SK-N-MC (cell line): ENCODE measurements at regions not wholly inside any gene's neighbourhood (a gene's known extent, or its start where the extent isn't known, plus 50 kb on each side); places are given as distances from the start of the nearest gene placed in this dataset.
"Not testable (repeated sequence)": the region's sequence is repeated elsewhere in the genome, so short reads cannot be mapped to it uniquely, and the experiment has no call there.

Experiments used
- DNase-seq: peaks from one replicate; pipeline ENCODE4 v3.0.0-alpha.2; 2011; ENCODE audit warnings: low read depth, low spot score
- H3K27ac ChIP-seq: fragments of 200-600 bp; sonication (generic); 2 replicates; pipeline ENCODE4 v1.5.1; 2016; ENCODE audit warnings: mixed run types
- H3K36me3 ChIP-seq: fragments of 200-600 bp; sonication (generic); 2 replicates; pipeline ENCODE4 v1.6.1; 2017; ENCODE audit warnings: antibody characterized with exemption, low read length, mixed read lengths; ENCODE audit not compliant: insufficient read depth
- H3K4me3 ChIP-seq: fragments of 200-600 bp; sonication (generic); 2 replicates; pipeline ENCODE4 v1.5.1; 2016
- H3K9ac ChIP-seq: fragments of 200-600 bp; sonication (generic); 2 replicates; pipeline ENCODE4 v1.8.0; 2017; ENCODE audit warnings: mixed run types, mixed read lengths; ENCODE audit not compliant: insufficient read length
- H3K9me3 ChIP-seq: fragments of 200-600 bp; sonication (generic); 2 replicates; pipeline ENCODE4 v1.6.1; 2017; ENCODE audit warnings: low read depth, mild to moderate bottlenecking, antibody characterized with exemption, low read length, moderate library complexity, mixed read lengths
- EZH2 ChIP-seq: fragments of 200-600 bp; sonication (generic); IDR thresholded peaks from one replicate; pipeline ENCODE4 v1.6.1; 2017; ENCODE audit warnings: antibody characterized with exemption
- FOXP2 ChIP-seq: optimal IDR thresholded peaks from 2 replicates; pipeline ENCODE3; 2011; ENCODE audit warnings: mild to moderate bottlenecking, moderate library complexity; ENCODE audit not compliant: insufficient read depth; ENCODE audit errors: extremely low read length, control extremely low read depth
- POLR2AphosphoS5 ChIP-seq: IDR thresholded peaks from 2 replicates; pipeline ENCODE4 v1.6.1; 2012; ENCODE audit warnings: mild to moderate bottlenecking, low read depth, low read length, borderline replicate concordance

DNA sequence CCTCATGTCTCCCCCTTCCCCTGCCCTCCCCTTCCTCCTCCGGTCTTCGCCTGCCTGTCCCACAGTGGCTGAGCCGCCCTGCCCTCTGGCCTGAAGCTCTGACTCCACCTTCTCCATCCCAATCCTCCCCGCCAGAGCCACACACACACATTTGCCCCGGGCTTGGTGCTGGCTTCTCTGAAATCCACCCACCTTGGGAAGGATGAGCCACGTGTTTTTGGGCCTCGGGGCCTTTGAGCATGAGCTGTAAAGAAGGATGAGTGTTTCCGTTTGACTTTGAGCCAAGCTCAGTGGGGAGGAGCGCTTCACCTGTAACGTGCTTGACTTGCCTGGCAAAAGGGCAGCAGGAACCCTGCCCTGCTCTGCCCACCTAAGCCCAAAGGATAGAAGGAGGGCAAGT is 295.1 kb downstream of the SIPA1L2 start:
- TF ChIP-seq POLR2AphosphoS5 (no peak), EZH2 (no peak), FOXP2 (no peak)
- DNase-seq, result no peak
- Histone ChIP-seq H3K4me3 (no peak overlapping the region), H3K9me3 (no peaks in the 10 kb centered on the region), H3K27ac (no peak overlapping the region), H3K36me3 (no peaks in the 10 kb centered on the region), H3K9ac (no peak overlapping the region)

GRCh38 chr1:232334246-232334645 is 295.7 kb downstream of the SIPA1L2 start:
- Histone ChIP-seq H3K27ac (no peak overlapping the region), H3K4me3 (no peak overlapping the region), H3K36me3 (no peaks in the 10 kb centered on the region), H3K9me3 (no peaks in the 10 kb centered on the region), H3K9ac (no peak overlapping the region)
- TF ChIP-seq FOXP2, result no peak
- no peak for TF ChIP-seq POLR2AphosphoS5
- no peak for TF ChIP-seq EZH2
- DNase-seq, result no peak

- no peaks in the 10 kb centered on the region for H3K9me3 ChIP-seq
- H3K27ac ChIP-seq, result no peak overlapping the region
- H3K9ac ChIP-seq, result no peak overlapping the region
- H3K36me3 ChIP-seq, result no peaks in the 10 kb centered on the region
- TF ChIP-seq FOXP2 (no peak), EZH2 (no peak), POLR2AphosphoS5 (no peak)
- no peak overlapping the region for H3K4me3 ChIP-seq
- no peak for DNase-seq
Observed at GRCh38 chr1:232333419-232333767, 296.5 kb downstream of the SIPA1L2 start.

DNA sequence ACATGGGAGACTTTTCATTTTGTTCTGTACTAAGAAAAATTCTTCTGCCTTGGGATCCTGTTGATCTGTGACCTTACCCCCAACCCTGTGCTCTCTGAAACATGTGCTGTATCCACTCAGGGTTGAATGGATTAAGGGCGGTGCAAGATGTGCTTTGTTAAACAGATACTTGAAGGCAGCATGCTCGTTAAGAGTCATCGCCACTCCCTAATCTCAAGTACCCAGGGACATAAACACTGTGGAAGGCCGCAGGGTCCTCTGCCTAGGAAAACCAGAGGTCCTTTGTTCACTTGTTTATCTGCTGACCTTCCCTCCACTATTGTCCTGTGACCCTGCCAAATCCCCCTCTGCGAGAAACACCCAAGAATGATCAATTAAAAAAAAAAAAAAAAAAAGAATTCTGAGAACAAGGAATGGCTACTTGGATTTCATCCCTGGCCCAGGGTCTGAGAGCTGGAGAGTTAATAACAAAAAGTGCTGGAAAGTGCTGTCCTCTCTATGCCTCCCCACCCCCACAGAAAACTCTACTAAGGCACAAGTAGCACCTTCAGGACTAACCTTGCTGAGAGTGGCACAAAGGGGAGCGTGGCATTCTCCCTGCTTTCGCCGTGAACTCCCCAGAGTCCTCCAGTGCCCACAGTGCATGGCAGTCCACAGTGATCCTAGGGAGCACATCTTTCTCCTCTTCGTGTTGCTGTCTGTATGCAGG is 297.1 kb downstream of the SIPA1L2 start:
- H3K9me3 ChIP-seq, H3K27ac ChIP-seq, DNase-seq, H3K36me3 ChIP-seq, H3K9ac ChIP-seq, H3K4me3 ChIP-seq: not testable (repeated sequence)

DNA sequence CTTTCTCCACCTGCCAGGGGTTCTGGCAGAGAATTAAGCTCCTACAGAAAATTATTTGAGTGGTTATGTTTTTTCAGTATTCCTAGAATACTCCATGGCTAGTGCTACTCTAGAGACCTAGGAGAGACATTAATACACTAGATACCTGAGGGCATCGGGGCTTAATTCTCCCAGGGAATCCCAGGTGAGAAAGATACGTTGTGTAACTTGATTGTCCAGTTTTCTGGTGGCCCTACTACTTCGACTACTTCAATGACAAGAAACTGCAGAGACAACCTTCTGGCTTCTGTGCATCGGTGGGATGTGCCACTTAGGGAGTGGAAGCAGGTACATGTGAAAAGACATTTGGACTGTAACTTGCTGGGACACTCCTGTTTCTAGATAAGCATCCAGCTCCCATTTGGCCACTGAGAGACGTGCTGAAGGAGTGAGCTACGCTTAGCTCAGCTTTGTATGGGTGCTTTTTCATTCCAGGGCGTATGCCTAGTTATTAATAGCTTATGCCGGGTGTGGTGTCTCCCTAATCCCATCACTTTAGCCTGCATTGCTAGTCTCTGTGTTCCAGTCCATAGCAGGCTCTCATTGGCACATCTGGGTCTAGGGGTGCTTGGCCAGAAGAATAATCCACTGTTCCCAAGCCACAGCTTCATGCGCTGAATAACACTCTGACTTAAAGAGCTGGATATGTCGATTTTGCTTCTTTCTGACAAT is 300.7 kb downstream of the SIPA1L2 start:
- Histone ChIP-seq H3K4me3 (no peak overlapping the region), H3K36me3 (no peaks in the 10 kb centered on the region), H3K9ac (no peak overlapping the region), H3K9me3 (no peaks in the 10 kb centered on the region), H3K27ac (no peak overlapping the region)
- TF ChIP-seq POLR2AphosphoS5 (no peak), EZH2 (no peak), FOXP2 (no peak)
- DNase-seq, result no peak

- no peak for DNase-seq
- H3K4me3 ChIP-seq, result no peak overlapping the region
- TF ChIP-seq POLR2AphosphoS5 (no peak), FOXP2 (no peak), EZH2 (no peak)
- no peak overlapping the region for H3K27ac ChIP-seq
- no peaks in the 10 kb centered on the region for H3K36me3 ChIP-seq
- no peaks in the 10 kb centered on the region for H3K9me3 ChIP-seq
- no peak overlapping the region for H3K9ac ChIP-seq
Observed at GRCh38 chr1:232328486-232329102, 301.3 kb downstream of the SIPA1L2 start.

- Histone ChIP-seq H3K36me3 (no peaks in the 10 kb centered on the region), H3K27ac (no peak overlapping the region), H3K4me3 (no peak overlapping the region), H3K9ac (no peak overlapping the region), H3K9me3 (no peaks in the 10 kb centered on the region)
- no peak for DNase-seq
- no peak for TF ChIP-seq POLR2AphosphoS5
- no peak for TF ChIP-seq EZH2
- no peak for TF ChIP-seq FOXP2
Observed at GRCh38 chr1:232327899-232328298, 302.0 kb downstream of the SIPA1L2 start.

DNA sequence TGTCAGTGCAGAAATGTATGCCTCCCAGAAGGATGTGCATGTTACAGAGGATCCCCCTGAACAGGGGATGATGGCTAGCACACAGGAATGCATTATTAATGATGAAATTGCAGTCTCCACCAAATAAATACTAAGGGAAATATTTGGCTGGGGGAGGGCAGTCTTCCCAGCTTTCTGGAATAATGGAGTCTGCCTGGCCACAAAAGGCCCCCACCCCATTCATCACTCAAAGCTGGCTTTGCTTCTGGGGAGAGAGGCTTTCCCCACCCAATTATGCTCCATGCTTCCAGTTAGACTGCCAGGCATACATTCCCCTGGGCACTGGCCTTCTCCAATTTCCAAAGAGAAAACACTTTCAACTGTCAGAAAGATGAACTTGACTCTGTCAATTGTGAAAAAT is 302.7 kb downstream of the SIPA1L2 start:
- Histone ChIP-seq H3K4me3 (no peak overlapping the region), H3K36me3 (no peaks in the 10 kb centered on the region), H3K27ac (no peak overlapping the region), H3K9me3 (no peaks in the 10 kb centered on the region), H3K9ac (no peak overlapping the region)
- TF ChIP-seq EZH2, result no peak
- no peak for DNase-seq
